Ovary (tissue), 7 donors: ENCODE measurements at regions not wholly inside any gene's neighbourhood (a gene's known extent, or its start where the extent isn't known, plus 50 kb on each side); places are given as distances from the start of the nearest gene placed in this dataset.

Experiments used
- DNase-seq, 5 donors: peaks; one replicate each; pipeline ENCODE4 v3.0.0-alpha.2; 2019 to 2020
- H3K27ac ChIP-seq, 2 donors: fragments of 200-600 bp; one replicate each; pipeline versions ENCODE4 v1.5.1 to v1.8.0; 2019 to 2022
- H3K27me3 ChIP-seq: fragments of 200-600 bp; one replicate; pipeline ENCODE4 v1.8.0; 2022
- H3K36me3 ChIP-seq: fragments of 200-600 bp; sonication (generic); one replicate; pipeline ENCODE4 v1.5.1; 2019
- H3K4me1 ChIP-seq: one replicate; pipeline ENCODE4 v1.8.1; 2013; ENCODE audit warnings: mild to moderate bottlenecking, moderate library complexity; ENCODE audit not compliant: insufficient read depth
- H3K4me3 ChIP-seq: fragments of 200-600 bp; sonication (generic); one replicate; pipeline ENCODE4 v1.5.1; 2017
- H3K9me3 ChIP-seq, 2 donors: fragments of 200-600 bp in 1 of 2; sonication (generic) in 1 of 2; one replicate each; pipeline versions ENCODE4 v1.5.1 to v1.8.1; 2013 to 2019; ENCODE audit warnings: mild to moderate bottlenecking in 1 of 2, moderate library complexity in 1 of 2
- CTCF ChIP-seq, 3 donors: fragments of 450-650 bp in 2 of 3; fragments of 200-600 bp in 1 of 3; IDR thresholded peaks; one replicate each; pipeline versions ENCODE4 v1.5.1 to v1.8.0; 2016 to 2022; ENCODE audit warnings: antibody characterized with exemption in 3 of 3, mild to moderate bottlenecking in 1 of 3
- EP300 ChIP-seq: sonication (generic); formaldehyde crosslinking; IDR thresholded peaks from one replicate; pipeline ENCODE4 v1.6.1; 2017; ENCODE audit warnings: antibody characterized with exemption
- POLR2A ChIP-seq: fragments of 450-650 bp; IDR thresholded peaks from one replicate; pipeline ENCODE4 v1.6.1; 2017; ENCODE audit warnings: antibody characterized with exemption, mild to moderate bottlenecking, moderate library complexity
- WGBS, 3 donors: extraction: QIAGEN DNeasy Blood & Tissue Kit in 1 of 3; methylation state at CpG; one replicate each; pipeline versions ENCODE4 v1.1.5 to v1.1.7; 2013 to 2017; 5-methylcytosine and 5-hydroxymethylcytosine counted together
- intact Hi-C, 4 donors: fragments of 100-400 bp; cut with DNase I; formaldehyde crosslinking; loops; one replicate each; pipeline versions ENCODE4 v1.11.0 to v1.15.1; 2022 to 2023
- donor health status: DM: no; HTN: no; CAD: no; lungs with moderate emphysema.
- donor health status: DM: no; HTN: no; CAD: no.
- donor health status: Bipolar disorder and iron deficiency.
- donor health status: DM: no; HTN: no; CAD: no.
- donor health status: DM: yes; HTN: yes; CAD: no.

GRCh38 chr6:140909156-140909555 is 1223.6 kb upstream of the GJE1 start:
- TF ChIP-seq EP300: no peak
- TF ChIP-seq CTCF (IDR thresholded peaks at IDR 0.05): no peak
- TF ChIP-seq POLR2A: no peak
- Histone ChIP-seq H3K4me1 (no peaks in the 10 kb centered on the region), H3K9me3 (no peaks in the 10 kb centered on the region), H3K27me3 (no peaks in the 10 kb centered on the region), H3K4me3 (no peak overlapping the region), H3K27ac (no peak overlapping the region), H3K36me3 (no peaks in the 10 kb centered on the region)
- no peak for DNase-seq
- intact Hi-C loops: no loop called here

GRCh38 chr6:140908505-140908904 is 1224.2 kb upstream of the GJE1 start:
- no peak for DNase-seq
- Histone ChIP-seq H3K4me1 (no peaks in the 10 kb centered on the region), H3K36me3 (no peaks in the 10 kb centered on the region), H3K9me3 (no peaks in the 10 kb centered on the region), H3K27me3 (no peaks in the 10 kb centered on the region), H3K27ac (no peak overlapping the region), H3K4me3 (no peak overlapping the region)
- intact Hi-C loops: no loop called here
- TF ChIP-seq EP300: no peak
- no peak for TF ChIP-seq CTCF (IDR thresholded peaks at IDR 0.05)
- no peak for TF ChIP-seq POLR2A

- no peak overlapping the region for H3K4me3 ChIP-seq
- 89 to 96% (median 92%) methylated on average over 8 to 9 of the region's 9 CpGs for WGBS, 3 donors
- H3K36me3 ChIP-seq: no peaks in the 10 kb centered on the region
- H3K9me3 ChIP-seq: no peaks in the 10 kb centered on the region
- no peaks in the 10 kb centered on the region for H3K4me1 ChIP-seq
- intact Hi-C loops: no loop called here
- no peaks in the 10 kb centered on the region for H3K27me3 ChIP-seq
- H3K27ac ChIP-seq: no peak overlapping the region
- TF ChIP-seq POLR2A (no peak), EP300 (no peak), CTCF (IDR thresholded peaks at IDR 0.05) (no peak)
- DNase-seq: no peak
These were observed 1225.5 kb upstream of the GJE1 start for GRCh38 chr6:140907235-140907634.

GRCh38 chr6:140905724-140906123 is 1227.0 kb upstream of the GJE1 start:
- DNase-seq: no peak
- no peaks in the 10 kb centered on the region for H3K36me3 ChIP-seq
- intact Hi-C loops: no loop called here
- TF ChIP-seq POLR2A: no peak
- TF ChIP-seq CTCF (IDR thresholded peaks at IDR 0.05): no peak
- TF ChIP-seq EP300: no peak
- H3K4me3 ChIP-seq: no peak overlapping the region
- H3K27me3 ChIP-seq: no peaks in the 10 kb centered on the region
- H3K27ac ChIP-seq: no peak overlapping the region
- no peaks in the 10 kb centered on the region for H3K4me1 ChIP-seq
- H3K9me3 ChIP-seq: no peaks in the 10 kb centered on the region

GRCh38 chr6:140905050-140905449 is 1227.7 kb upstream of the GJE1 start:
- no peaks in the 10 kb centered on the region for H3K4me1 ChIP-seq
- H3K9me3 ChIP-seq: no peaks in the 10 kb centered on the region
- H3K27me3 ChIP-seq: no peaks in the 10 kb centered on the region
- DNase-seq: no peak
- no peak for TF ChIP-seq EP300
- TF ChIP-seq CTCF (IDR thresholded peaks at IDR 0.05): no peak
- TF ChIP-seq POLR2A: no peak
- H3K4me3 ChIP-seq: no peak overlapping the region
- WGBS, 3 donors: 94 to 97% (median 95%) methylated on average over 1 of the region's 1 CpG
- no peak overlapping the region for H3K27ac ChIP-seq
- H3K36me3 ChIP-seq: no peaks in the 10 kb centered on the region
- intact Hi-C loops: no loop called here
